GM04504 (cell line): ENCODE measurements at regions not wholly inside any gene's neighbourhood (a gene's known extent, or its start where the extent isn't known, plus 50 kb on each side); places are given as distances from the start of the nearest gene placed in this dataset.

Source experiments
- DNase-seq: peaks from one replicate; pipeline ENCODE4 v3.0.0-alpha.2; 2012; ENCODE audit warnings: low read depth

- DNase-seq: no peak
These were observed 67.8 kb upstream of the ELAC2 start for GRCh38 chr17:13085578-13085977.

DNA sequence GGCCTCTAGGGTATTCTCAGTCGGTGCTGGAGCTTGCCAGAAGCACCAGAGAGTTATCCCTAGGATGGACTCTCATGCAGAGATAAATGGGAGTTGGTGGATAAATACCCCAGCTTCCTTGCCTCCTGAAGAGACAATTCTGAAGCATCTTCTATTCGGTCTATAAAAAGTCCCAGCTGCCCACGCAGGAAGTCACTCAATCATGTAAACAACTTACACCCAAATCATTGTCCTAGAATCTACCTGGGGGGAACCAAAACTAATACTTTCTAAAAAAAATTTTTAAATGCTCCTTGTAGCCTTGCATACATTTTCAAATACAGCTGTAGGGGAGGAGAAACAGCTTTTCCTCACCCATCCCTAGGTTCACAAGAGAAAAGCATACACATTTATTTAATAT, 66.6 kb upstream of the ELAC2 start:
- DNase-seq: no peak

DNA sequence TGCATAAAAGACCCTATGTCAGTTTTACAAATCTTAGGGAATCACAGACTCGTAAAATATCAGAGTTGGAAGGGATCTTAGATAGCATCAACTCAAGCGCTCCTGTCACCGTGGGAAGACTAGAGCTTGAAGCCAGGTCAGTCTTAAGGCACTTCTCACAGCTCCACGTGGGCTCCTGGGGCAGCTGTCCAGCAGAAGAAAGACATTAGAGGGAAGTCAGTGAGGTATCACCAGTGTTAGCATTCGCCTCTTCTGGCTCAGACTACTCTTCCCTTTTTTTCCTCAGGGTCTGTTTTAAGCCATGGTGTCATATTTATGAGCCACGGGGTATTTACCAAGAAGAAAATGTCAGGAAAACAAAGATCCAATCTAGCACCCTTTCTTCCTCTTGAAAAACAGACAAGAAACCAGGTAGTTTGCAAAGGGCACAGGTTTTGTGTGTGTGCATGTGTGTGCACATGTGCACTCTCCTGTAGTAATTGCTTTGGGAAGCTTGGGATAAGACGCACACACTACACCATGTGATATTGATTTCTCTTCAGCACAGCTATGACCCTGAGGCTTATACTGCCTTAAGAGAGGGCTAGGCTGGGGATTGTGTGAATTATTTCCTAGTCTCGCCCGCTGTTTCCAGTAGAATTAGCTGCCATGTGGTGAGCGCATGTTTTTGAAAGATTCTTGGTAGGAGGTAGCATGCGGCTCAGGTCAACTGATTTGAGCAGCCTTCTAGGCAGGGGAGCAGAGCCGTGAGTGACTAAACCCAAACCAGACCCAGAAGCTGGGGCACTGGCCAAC, 61.0 kb upstream of the ELAC2 start:
- no peak for DNase-seq

DNA sequence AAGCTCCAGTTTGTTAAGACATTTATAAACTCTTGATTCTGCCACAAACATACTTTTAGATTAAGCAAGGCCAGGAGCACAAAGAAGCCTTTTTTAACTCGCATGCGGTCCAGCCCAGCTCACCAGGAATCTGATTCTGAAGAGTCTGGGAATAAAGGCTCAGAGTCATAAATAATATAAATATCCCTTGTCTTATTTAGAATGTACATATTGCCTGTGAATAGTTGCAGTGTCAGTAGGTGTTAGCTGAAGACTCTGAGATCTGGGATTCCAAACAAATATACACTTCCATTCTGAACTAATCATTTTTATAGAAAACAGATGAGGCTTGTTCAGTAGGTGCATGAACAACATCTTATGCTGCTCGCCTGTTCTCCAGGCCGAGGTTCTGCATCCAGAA, 59.1 kb upstream of the ELAC2 start:
- DNase-seq: no peak

DNA sequence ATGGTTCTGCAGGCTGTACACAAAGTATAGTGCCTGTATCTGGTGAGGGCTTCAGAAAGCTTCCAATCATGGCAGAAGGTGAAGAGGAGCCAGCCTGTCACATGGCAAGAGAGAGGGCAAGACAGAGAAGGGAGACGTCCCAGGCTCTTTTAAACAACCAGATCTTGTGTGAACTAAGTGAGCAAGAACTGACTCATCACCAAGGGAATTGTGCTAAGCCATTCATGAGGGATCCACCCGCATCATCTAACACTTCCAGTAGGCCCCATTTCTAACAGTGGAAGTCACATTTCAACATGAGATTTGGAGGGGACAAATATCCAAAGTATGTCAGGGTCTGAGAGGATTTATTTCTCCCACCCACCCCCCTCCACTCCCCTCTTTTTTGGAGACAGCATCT, 56.2 kb upstream of the ELAC2 start:
- peak; percentile 16 for DNase-seq

GRCh38 chr17:13073018-13073417, 55.2 kb upstream of the ELAC2 start:
- no peak for DNase-seq

DNA sequence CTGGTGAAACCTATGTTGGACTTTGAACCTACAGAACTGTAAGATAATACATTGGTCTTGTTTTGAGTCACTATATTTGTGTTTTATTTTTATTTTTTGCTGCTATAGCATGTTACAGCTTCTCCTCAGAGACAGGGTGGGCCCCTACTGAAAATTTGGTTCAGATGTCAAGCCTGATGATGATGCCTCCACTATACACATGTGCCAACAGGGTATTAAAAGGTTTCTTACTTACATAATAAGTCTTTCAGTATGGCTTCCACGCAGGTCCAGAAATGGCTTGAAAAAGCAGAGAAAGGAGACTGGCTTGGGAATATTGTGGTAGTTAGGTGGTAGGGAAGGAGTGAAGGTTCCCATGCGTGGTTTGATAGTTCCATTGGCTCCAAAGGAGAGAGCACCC, 52.9 kb upstream of the ELAC2 start:
- no peak for DNase-seq

GRCh38 chr17:13067629-13068303, 49.9 kb upstream of the ELAC2 start:
- DNase-seq: no peak
